ENCODE measurements at regions not wholly inside any gene's neighbourhood (a gene's known extent, or its start where the extent isn't known, plus 50 kb on each side); places are given as distances from the start of the nearest gene placed in this dataset.
"Not testable (repeated sequence)": the region's sequence is repeated elsewhere in the genome, so short reads cannot be mapped to it uniquely, and the experiment has no call there.

DNA sequence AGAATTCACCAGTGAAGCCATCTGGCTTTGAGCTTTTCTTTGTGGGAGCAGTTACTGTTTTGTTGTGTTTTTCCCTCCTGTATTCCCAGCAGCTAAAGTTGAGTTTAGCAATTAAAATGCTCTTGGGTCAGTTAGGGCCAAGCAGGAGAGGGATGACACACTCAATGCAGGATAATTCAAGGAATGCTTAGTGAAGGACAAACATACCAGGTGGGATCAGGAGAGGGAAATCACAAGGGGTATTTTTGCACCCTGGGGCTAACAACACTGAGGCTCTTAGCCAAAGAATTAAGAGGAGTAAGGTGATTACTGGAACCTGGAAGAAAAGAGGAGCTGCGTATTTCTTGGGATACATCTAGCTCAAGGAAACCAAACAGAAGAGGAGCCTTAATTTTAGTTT is 82.4 kb upstream of the KCND2 start:
- TF ChIP-seq, protein P1, sequence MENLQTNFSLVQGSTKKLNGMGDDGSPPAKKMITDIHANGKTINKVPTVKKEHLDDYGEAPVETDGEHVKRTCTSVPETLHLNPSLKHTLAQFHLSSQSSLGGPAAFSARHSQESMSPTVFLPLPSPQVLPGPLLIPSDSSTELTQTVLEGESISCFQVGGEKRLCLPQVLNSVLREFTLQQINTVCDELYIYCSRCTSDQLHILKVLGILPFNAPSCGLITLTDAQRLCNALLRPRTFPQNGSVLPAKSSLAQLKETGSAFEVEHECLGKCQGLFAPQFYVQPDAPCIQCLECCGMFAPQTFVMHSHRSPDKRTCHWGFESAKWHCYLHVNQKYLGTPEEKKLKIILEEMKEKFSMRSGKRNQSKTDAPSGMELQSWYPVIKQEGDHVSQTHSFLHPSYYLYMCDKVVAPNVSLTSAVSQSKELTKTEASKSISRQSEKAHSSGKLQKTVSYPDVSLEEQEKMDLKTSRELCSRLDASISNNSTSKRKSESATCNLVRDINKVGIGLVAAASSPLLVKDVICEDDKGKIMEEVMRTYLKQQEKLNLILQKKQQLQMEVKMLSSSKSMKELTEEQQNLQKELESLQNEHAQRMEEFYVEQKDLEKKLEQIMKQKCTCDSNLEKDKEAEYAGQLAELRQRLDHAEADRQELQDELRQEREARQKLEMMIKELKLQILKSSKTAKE (IDR thresholded peaks at IDR 0.05; ENCODE audit: low read depth, poor library complexity, severe bottlenecking), result no peak
- TF ChIP-seq YY1 (IDR thresholded peaks at IDR 0.05; ENCODE audit: low read depth, low read length), result no peak
- no peaks in the 10 kb centered on the region for H3K36me3 ChIP-seq (ENCODE audit: control insufficient read depth in 2 of 2, insufficient read depth in 2 of 2, low read length in 1 of 2)
- SMC1A ChIA-PET (ENCODE audit: uncharacterized antibody, unreplicated experiment), result no interaction called here

DNA sequence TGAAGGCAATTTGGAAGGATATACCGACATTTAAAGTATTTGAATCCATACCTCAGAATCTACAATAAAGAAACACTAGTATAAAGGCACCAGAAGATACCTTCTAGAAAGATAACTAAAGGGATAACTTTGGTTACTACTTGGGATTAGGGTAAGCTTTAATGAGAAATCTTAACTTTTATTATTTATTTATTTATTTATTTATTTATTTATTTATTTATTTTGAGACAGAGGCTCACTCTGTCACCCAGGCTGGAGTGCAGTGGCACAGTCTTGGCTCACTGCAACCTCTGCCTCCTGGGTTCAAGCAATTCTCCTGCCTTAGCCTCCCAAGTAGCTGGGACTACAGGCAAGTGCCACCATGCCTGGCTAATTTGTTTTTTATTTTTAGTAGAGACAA is 81.6 kb upstream of the KCND2 start:
- H3K9ac ChIP-seq (ENCODE audit: control insufficient read depth, insufficient read depth, low read length); H3K36me3 ChIP-seq (ENCODE audit: control insufficient read depth in 2 of 2, insufficient read depth in 2 of 2, low read length in 1 of 2); FAIRE-seq; H3K4me1 ChIP-seq (ENCODE audit: control insufficient read depth, insufficient read depth, low read length); H3K79me2 ChIP-seq (ENCODE audit: control insufficient read depth, insufficient read depth, low read length); CTCF ChIA-PET; in situ Hi-C loops (cut with MboI); RAD21 ChIA-PET (ENCODE audit: unreplicated experiment); BruUV-seq (replicated peaks); DNase-seq (ENCODE audit: low read depth, low spot score); H4K20me1 ChIP-seq (ENCODE audit: control insufficient read depth, insufficient read depth); H3K4me2 ChIP-seq (ENCODE audit: control insufficient read depth, insufficient read depth); H3K27ac ChIP-seq (ENCODE audit: control insufficient read depth, insufficient read depth); H2AFZ ChIP-seq (ENCODE audit: control insufficient read depth, low read depth, low read length); H3K9me3 ChIP-seq (replicated peaks; ENCODE audit: control insufficient read depth, insufficient read depth, low read length); H3K27me3 ChIP-seq (replicated peaks in 1 of 2; ENCODE audit: control insufficient read depth in 2 of 2, insufficient read depth in 2 of 2, low read length in 1 of 2); H3K4me3 ChIP-seq; ATAC-seq; POLR2A ChIA-PET; SMC1A ChIA-PET (ENCODE audit: uncharacterized antibody, unreplicated experiment): not testable (repeated sequence)
- WGBS (ENCODE audit: insufficient coverage, insufficient replicate concordance, low lambda C conversion rate, missing lambda C conversion rate), result 6% methylated on average over 1 of the region's 1 CpG
- intact Hi-C loops (cut with micrococcal nuclease; ENCODE audit: unreplicated experiment), result loop anchor here (10.0 kb wide), 1 partner anchor 363 kb away; no protein-coding TSS in a partner anchor

More for the DNA sequence above, 82.4 kb upstream of the KCND2 start:
- no peak overlapping the region for H3K27ac ChIP-seq (ENCODE audit: control insufficient read depth, insufficient read depth)
- ChIA-PET RAD21 (ENCODE audit: unreplicated experiment) (no interaction called here), POLR2A (no interaction called here), CTCF (interaction anchor here (1.5 kb wide), 1 partner anchor 365 kb away, joined by 3 read pairs; no protein-coding TSS in a partner anchor)
- in situ Hi-C loops (cut with MboI), result no loop called here
- FAIRE-seq (no peak), ATAC-seq (no peak), DNase-seq (ENCODE audit: low read depth, low spot score) (no peak)
- H4K20me1 ChIP-seq (ENCODE audit: control insufficient read depth, insufficient read depth), result no peaks in the 10 kb centered on the region
- H3K4me1 ChIP-seq (ENCODE audit: control insufficient read depth, insufficient read depth, low read length), result no peaks in the 10 kb centered on the region
- H3K9me3 ChIP-seq (replicated peaks; ENCODE audit: control insufficient read depth, insufficient read depth, low read length), result no peaks in the 10 kb centered on the region
- intact Hi-C loops (cut with micrococcal nuclease; ENCODE audit: unreplicated experiment), result loop anchor here (10.0 kb wide), 1 partner anchor 364 kb away; no protein-coding TSS in a partner anchor
- no peaks in the 10 kb centered on the region for H3K79me2 ChIP-seq (ENCODE audit: control insufficient read depth, insufficient read depth, low read length)
- H2AFZ ChIP-seq (ENCODE audit: control insufficient read depth, low read depth, low read length), result no peak overlapping the region
- H3K4me3 ChIP-seq, result no peak overlapping the region
- H3K27me3 ChIP-seq (replicated peaks in 1 of 2; ENCODE audit: control insufficient read depth in 2 of 2, insufficient read depth in 2 of 2, low read length in 1 of 2), result no peaks in the 10 kb centered on the region
- no peak overlapping the region for H3K4me2 ChIP-seq (ENCODE audit: control insufficient read depth, insufficient read depth)
- no peak overlapping the region for H3K9ac ChIP-seq (ENCODE audit: control insufficient read depth, insufficient read depth, low read length)
- 0% methylated on average over 1 of the region's 1 CpG for WGBS (ENCODE audit: insufficient coverage, insufficient replicate concordance, low lambda C conversion rate, missing lambda C conversion rate)
- BruUV-seq (replicated peaks), result no TSS peak
